Muscle of arm (tissue), 1 donor: ENCODE measurements at regions not wholly inside any gene's neighbourhood (a gene's known extent, or its start where the extent isn't known, plus 50 kb on each side); places are given as distances from the start of the nearest gene placed in this dataset.
"Not testable (repeated sequence)": the region's sequence is repeated elsewhere in the genome, so short reads cannot be mapped to it uniquely, and the experiment has no call there.

ENCODE experiments used
- DNase-seq: peaks from one replicate; pipeline ENCODE4 v3.0.0-alpha.2; 2013

- no peak for DNase-seq
Measured at GRCh38 chr17:11182430-11182829, 58.6 kb upstream of the SHISA6 start.

GRCh38 chr17:11178581-11178980 lies 62.4 kb upstream of the SHISA6 start:
- no peak for DNase-seq

- DNase-seq = no peak
Measured at GRCh38 chr17:11177340-11177739, 63.7 kb upstream of the SHISA6 start.

DNA sequence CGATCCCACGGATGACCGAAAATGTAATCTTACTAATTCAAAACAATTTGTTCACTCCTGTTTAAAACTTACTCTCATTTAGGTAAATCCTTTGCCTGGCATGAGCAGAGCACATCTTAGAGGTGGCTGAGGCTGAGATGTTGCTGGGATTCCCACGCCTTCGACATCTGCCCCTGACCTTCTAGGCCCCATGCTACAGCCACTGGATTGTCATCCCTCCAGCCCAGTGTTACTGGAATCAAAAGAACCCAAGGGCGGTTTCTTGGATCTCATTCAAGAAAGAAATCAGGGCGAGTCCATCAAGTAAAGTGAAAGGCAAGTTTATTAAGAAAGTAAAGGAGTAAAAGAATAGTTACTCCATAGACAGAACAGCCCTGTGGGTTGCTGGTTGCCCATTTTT lies 64.5 kb upstream of the SHISA6 start:
- DNase-seq = no peak

GRCh38 chr17:11170881-11171280 lies 70.1 kb upstream of the SHISA6 start:
- DNase-seq = no peak

DNA sequence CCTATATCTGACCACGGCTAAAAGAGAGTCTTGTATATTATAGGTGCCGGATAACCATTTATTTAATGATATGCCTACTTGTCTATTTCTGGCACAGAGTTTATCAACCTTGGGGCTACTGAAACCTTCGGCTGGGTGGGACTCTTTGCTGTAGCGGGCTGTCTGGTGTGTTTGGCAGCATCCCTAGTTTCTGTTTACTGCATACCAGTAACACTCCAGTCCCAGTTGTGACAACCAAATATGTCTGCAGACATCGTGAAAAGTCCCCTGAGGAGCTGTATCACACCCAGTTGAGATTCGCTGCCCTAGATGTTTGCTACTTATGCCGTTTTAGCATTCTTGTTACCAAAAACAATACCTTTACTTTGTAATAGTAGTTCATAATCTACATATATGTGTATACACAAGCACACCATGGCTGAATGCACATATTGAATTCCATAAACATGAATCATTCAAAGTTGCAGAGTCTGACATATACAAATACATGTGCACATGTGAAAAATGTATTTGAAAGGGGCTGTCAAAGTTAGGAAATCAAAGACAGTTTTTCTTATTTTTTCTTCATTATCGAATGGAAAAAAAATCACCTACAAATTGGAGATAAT lies 89.1 kb upstream of the SHISA6 start:
- DNase-seq = no peak

DNA sequence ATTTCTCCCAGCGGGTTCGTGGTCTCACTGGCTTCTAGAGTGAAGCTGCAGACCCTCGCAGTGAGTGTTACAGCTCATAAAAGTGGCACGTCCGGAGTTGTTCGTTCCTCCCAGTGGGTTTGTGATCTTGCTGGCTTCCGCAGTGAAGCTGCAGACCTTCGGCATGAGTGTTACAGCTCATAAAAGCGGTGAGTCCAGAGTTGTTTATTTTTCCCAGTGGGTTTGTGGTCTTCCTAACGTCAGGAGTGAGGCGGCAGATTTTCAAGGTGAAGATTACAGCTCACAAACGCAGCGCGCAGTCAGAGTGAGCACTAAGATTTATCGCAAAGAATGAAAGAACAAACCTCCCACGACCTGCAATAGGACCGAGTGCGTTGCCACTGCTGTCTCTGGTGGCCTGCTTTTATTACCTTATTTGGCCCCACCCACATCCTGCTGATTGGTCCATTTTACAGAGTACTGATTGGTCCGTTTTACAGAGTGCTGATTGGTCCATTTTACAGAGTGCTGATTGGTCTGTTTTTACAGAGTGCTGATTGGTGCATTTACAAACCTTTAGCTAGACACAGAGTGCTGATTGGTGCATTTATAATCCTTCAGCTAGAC lies 90.0 kb upstream of the SHISA6 start:
- DNase-seq = not testable (repeated sequence)

- no peak for DNase-seq
Measured at GRCh38 chr17:11144358-11145233, 96.4 kb upstream of the SHISA6 start.

GRCh38 chr17:11142231-11142630 lies 98.8 kb upstream of the SHISA6 start:
- DNase-seq = no peak

GRCh38 chr17:11140501-11140900 lies 100.5 kb upstream of the SHISA6 start:
- DNase-seq = no peak

DNA sequence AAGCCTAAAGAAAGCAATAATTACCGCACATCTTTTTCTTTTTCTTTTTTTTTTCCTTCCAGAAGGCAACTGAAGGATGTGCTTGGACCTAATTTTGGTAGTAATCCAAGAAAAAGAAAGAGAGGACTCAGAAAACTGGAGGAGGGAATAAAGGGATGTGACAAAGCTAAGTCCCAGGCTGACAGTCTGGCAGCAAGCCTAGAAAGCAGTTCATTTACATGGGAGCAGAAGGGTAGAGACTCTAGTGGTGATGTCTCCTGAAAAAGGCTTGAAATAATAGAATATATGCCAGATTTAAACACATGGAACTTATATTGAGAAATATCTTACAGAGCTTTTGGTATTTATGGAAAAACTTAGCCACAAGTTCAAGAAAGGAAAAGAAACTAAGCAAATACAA lies 101.0 kb upstream of the SHISA6 start:
- DNase-seq = peak; percentile 80

DNA sequence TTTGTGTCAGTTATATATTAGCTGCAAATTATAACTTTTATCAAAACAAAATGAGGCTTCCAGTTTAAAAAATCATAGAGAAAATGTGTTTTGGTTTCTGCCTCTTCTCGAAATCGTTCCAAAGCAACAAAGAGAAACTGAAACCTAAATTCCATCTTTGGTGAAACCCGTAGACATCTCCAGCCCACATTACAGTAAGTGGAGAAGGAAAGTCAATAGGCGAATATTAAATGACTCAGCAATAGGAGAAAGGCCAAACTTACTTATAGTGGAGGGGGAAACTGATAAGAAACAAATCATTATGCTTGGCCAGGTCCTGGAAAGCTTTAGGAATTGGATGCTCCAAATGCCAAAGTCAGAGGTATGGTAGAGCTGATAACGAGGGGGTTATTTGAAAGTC lies 103.0 kb upstream of the SHISA6 start:
- DNase-seq = no peak

DNA sequence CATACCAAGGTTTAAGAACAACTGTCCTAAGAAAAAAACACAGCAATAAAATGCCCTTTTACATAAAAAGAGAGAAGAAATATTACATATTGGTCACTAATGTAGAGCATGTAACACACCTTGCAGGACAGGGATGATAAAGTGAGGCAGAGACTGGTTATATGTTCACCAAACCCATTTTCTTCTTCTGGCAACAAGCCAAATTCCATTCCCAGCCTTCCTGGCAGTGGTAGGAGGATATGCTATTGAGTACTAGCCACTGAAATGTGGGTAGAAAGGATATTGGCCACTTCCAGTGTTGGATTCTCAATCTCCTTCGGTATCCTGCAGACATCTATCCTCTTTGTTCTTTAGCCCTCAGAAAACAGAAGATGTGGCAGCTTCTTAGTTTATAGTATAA lies 105.2 kb upstream of the SHISA6 start:
- no peak for DNase-seq

GRCh38 chr17:11130367-11130766 lies 110.6 kb upstream of the SHISA6 start:
- no peak for DNase-seq

GRCh38 chr17:11122908-11123307 lies 118.1 kb upstream of the SHISA6 start:
- DNase-seq = no peak

GRCh38 chr17:11121341-11121985 lies 119.5 kb upstream of the SHISA6 start:
- DNase-seq = no peak

- no peak for DNase-seq
Measured at GRCh38 chr17:11109106-11109505, 131.9 kb upstream of the SHISA6 start.

DNA sequence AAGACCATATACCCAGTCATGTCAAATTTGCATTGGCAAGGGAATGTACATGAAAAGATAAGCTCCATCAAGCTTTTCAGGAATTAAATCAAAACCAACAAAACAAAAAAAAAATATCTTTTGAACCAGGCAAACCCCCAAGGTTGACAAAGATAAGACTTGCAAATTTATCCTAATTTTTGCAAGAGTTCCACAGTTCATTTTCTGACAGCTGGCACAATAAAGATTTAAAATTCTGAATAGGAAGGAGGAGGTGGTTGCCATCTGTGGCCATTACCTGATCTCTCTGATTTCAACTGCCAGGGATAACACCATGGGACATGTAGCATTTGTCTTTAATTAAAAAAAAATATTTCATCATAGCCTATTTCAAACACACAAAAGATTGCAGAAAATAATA lies 135.9 kb upstream of the SHISA6 start:
- DNase-seq = no peak

DNA sequence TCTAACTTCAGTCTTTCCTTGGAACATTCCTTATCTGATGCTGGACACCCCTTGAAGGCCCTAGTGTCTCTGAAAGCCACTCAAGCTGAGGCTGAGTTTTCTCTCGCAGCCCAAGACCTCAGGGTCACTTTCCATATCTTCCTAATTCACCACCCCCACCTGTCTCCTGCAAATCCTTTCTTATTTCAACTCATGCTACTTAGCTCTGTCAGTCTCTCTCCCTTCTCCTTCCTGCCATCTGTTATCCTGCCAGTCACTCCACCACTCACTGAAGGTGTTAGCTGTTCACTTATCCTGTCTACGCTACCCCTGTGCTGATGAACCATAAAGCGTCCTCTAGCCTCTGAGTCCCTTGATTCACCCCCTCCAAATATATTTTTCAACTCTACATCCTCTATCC lies 143.9 kb upstream of the SHISA6 start:
- DNase-seq = no peak

DNA sequence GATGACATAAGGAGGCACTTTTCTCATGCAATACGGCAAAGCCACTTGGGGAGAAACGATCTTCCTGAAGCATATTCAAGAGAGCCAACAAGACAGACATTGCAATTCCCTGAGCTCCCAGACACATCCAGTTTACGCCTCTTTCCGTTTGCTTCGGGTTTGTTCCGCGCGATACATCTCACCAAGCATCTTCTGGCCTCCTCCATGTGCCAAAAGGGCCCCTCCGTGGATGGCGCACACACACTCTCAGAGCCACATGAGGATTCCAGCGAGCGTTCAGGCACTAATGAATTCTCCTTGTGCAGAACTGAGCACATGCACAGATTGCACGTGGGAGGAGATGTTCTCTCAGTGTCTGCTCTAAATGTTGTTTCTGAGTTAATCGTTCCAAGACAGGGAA lies 146.7 kb upstream of the SHISA6 start:
- no peak for DNase-seq

GRCh38 chr17:11086646-11087340 lies 154.2 kb upstream of the SHISA6 start:
- DNase-seq = no peak

DNA sequence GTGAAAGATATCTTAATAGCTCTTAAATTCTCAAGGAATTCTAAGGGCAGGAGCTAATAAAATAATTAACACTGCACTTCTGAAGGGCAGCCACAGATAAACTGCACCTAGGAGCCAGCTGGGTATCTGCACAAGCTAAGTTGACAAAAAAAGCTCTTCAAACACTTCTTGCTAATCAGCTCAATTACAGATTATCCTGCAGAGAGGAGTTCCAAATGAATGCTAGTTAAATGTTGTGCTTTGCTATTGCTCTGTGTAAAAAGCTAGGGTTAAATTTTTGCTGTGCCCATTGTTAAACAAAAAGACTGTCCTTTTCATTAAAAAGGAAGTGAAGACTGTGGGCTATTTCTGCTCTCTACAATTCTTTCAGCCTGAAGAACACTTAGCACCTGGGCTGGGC lies 158.5 kb upstream of the SHISA6 start:
- DNase-seq = no peak
